DMS79 (cell line): ENCODE measurements at regions not wholly inside any gene's neighbourhood (a gene's known extent, or its start where the extent isn't known, plus 50 kb on each side); places are given as distances from the start of the nearest gene placed in this dataset.

ENCODE experiments used
- DNase-seq: peaks from one replicate; lab custom pipeline; 2025; lab: John Stamatoyannopoulos, UW

DNA sequence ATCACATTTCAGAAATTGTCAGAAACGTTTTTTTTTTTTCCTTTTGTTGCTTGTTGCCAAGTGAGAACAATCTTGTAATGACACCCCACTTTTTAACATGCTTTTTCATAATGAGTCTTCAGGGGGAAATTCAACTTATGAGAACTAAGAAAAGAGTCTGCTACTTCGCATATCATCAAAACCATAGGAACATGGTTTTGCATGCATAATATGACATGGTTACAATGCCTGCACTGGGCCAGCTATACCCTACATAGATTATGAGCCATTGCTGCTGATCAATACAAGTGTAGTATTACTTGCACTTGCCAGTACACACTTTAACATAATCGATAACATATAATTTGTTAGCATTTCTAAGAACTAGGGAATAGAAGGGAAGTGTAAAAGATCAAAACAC, 191.0 kb upstream of the NBEA start:
- no peak for DNase-seq

DNA sequence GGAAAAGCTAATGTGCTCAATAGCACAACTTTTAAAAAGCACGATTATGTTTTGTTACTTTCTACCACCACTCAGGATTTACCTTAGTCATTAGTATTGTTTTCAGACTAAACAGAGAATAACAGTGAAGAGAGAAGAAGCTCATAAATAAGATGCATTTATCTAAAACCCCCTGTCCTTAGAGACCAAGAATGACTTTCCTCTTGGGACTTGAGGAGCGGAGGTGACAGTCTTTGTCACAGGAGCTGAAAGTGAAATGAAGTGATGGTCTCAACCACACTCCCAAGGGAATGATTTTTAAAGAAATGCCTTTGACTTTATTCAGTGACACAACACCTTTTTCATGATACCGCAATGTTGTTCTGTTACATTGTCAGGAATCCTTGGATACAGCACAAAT, 190.6 kb upstream of the NBEA start:
- no peak for DNase-seq

DNA sequence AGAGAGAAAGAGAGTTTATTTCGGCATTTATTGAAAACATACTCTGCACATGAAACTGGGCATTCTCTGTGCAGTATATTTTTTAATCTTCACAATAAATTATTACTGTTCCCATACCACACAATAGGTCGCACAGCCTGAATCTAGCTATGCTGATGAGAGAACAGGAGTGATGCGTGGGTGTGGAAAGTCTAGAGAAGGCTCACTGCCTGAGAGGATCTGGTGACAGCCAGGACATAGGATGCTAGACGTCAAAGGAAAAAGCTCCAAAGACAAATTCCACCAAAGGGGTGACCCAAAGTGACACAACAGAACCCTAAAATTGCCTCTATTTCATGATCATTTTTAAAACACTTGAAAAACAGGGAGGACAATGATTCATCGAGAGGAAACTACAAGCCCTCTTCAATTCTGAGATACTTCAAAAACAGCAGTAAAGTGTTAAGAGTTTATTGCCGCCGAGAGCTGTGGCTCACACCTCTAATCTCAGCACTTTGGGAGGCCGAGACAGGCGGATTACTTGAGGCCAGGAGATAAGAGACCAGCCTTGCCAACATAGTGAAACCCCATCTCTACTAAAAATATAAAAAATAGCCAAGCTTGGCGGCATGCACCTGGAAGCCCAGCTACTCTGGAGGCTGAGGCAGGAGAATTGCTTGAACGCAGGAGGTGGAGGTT, 189.6 kb upstream of the NBEA start:
- no peak for DNase-seq

DNA sequence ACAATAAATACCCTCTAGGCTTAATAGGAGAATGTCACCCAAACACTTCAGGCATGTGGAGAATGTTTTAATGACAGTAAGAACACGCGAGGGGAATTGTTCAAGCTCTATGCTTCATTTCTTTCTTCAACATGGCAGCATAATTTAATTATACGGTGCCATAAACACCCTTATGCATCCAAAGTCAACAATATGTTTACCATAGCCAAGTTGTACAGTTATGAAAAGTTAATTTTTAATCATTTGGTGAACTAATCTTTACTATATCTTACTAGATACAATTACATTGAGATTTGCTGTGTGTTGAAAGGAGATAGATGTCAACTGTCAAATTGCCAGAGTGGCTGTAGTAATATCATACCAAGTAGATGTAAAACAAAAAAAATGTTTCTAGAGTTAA, 185.9 kb upstream of the NBEA start:
- DNase-seq = no peak

DNA sequence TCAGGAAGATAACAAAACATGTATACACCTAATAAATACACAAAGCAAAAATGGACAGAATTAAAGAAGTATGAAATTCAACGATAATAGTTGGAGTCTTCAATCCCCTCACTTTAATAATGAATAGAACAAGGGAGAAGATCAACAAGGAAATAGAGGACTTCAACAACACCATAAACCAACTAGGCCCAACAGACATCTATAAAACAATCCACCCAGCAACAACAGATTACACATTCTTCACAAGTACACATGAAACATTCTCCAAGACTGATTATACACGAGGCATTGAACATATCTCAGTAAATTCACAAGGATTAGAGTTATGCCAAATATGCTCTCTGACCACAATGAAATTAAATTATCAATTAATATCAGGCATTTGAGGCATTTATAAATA, 185.5 kb upstream of the NBEA start:
- DNase-seq = no peak

DNA sequence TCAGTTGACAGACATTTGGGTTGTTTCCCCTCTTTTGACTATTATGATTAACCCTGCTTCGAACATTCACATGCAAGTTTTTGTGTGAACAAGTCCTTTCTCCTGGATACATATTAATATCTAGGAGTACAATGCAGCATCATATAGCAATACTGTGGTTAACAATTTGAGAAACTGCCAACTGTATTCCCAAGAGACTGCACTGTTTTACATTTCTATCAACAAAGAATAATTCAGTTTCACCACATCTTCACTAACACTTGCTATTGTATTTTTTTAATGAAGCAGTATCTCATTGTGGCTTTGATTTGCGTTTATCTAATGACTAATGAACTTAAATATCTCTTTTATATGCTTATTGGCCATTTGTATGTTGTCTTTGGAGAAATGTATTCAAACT, 184.6 kb upstream of the NBEA start:
- DNase-seq = no peak

DNA sequence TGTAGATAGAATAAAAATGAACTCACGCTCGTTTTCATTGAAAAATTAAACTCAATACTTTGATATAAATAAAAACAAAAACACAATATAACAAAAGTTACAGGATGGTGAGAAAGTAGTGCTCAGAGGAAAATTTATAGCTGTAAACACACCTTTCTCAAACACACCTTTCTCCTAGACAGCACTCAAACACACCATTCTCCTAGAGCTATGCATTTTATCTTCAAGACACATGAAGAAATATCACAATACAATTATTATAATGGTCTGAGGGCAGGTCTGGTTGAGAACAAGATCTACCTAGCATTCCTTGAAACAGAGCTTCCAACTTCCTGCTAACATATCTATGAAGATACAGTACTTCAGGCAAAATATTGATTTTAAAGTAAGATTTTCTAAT, 183.4 kb upstream of the NBEA start:
- no peak for DNase-seq

DNA sequence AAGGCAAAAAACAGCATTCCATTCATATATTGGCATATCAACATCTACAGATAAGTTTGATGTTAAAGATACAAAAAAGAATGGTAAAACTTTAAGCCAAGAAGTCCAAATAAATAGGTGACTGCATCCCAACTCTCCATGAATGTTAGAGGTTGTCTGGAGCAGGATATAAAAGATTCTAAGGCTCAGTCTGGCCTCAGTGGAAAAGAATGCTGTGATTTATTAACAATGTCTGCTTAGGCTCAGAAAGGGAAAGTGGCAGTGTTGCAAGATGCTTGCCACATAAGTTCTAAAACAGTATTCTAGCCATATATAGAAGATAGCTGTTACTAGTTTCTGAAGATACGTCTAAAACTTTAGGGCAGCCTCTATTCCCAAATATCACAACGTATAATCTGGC, 179.8 kb upstream of the NBEA start:
- no peak for DNase-seq

DNA sequence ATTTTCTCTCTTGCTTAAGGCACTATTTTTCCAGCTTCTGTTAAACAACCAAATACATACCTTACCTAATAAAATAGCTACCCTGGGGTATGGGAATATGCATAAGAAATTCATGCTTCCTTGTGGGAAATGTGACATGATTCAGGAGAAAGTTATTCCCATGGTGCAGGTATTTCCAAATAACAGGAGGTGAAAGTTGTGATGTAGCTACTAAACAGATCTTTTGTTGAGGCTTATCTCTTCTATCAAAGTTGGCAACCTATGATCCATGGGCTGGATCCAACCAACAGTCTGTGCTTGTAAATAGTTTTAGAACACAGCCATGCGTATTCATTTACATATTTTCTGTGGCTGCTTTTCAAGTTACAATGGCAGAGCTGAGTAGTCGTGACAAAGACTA, 177.8 kb upstream of the NBEA start:
- no peak for DNase-seq

DNA sequence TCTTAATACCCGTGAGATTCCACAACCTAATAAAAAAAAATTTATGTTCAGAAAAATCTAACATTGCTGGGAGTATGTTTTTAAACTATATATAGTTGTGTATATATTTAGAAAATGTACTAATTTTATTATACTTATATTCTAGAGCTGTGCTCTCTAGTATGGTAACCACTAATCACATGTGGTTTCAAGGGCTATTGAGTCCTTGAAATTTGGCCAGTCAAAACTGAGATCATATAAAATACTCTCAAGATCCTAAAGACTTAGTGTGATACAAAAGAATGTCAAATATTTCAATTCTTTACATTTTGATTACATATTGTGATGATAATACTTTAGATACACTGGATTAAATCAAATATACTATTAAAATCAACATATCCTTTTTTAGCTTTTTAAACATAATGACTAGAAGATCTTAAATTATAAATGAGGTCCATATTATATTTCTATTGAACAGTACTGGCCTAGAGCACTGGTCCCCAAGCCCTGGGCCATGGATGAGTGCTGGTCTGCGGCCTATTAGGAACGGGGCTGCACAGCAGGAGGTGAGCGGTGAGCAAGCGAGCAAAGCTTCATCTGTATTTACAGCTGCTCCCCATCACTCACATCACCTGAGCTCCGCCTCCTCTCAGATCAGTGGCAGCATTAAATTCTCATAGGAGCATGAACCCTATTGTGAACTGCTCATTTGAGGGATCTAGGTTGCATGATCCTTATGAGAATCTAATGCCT, 176.5 kb upstream of the NBEA start:
- no peak for DNase-seq

DNA sequence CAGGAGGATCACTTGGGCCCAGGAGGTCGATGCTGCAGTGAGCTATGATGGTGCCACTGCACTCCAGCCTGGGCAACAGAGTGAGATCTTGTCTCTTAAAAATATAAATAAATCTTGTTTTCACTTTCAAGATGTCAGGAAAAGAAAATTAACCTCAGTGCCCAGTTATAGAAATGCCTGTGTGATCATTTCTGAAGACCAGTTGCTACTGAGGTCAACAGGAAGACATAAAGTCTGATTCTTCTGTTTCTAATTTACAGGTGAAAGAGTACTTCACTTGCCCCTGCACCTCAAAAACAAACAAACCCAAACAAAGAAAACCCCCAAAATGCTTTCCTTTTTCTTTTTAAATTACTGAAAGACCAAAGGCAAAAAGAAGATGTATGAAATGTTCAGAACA, 174.3 kb upstream of the NBEA start:
- DNase-seq = no peak

DNA sequence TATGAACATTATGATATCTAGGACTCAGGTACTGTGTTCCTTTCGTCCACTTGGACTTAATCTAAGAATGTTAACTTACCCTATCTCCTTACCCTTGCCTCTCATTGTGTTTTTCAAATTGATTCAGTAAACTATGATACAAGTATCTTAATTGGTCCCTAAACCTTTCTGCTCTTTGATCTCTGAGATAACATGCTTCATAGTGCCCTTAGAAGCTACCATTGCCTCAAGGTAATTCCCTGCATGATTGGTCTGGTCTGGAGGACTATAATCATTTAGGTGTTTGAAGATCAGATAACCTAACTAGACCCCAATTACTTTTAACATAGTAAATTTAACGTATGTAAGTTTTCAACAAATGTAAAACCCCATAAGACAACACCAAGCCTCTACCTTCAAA, 169.9 kb upstream of the NBEA start:
- DNase-seq = no peak

DNA sequence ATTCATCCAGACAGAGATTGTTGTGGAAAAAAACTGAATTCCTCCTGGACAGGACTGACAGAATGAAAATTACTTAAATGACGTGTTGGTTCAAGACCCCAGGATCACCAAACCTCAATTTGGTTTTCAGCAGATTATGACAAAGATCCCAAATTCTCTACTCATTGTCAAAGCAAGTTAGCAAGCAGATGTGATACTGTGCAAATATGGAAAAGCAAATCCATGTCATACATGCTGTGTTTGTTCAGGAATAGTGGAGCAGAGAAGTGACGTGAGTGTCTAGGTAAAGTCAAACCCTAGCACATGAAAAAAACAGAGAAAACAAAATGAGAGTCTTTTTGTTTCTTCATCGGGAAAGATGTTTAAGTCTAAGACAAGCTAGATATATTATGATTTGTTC, 169.2 kb upstream of the NBEA start:
- no peak for DNase-seq

DNA sequence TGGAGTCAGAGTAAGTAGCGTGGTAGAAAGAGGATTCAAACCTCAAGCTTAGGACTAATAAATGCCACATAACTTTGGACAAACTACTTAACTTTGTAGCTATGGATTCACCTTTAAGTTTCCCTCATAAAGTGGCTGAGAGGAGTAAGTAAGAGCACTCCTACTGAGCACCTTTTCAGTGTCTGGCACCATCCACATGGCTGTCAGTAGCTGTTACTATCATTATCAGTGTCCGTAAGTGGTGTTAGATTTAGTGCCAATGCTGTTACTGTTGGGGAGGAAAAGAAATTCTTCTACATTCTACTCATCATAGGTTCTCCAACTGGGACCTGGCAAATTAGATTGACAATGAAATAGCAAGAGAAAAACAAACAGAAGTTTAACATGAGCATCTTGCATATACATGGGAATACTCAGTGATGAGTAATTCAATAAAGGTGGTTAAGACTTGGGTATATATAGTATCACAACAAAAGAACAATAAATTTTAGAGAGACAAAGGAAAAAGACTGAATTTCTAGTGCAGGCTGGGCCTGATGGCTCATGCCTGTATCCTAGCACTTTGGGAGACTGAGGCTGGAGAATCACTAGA, 165.6 kb upstream of the NBEA start:
- no peak for DNase-seq

DNA sequence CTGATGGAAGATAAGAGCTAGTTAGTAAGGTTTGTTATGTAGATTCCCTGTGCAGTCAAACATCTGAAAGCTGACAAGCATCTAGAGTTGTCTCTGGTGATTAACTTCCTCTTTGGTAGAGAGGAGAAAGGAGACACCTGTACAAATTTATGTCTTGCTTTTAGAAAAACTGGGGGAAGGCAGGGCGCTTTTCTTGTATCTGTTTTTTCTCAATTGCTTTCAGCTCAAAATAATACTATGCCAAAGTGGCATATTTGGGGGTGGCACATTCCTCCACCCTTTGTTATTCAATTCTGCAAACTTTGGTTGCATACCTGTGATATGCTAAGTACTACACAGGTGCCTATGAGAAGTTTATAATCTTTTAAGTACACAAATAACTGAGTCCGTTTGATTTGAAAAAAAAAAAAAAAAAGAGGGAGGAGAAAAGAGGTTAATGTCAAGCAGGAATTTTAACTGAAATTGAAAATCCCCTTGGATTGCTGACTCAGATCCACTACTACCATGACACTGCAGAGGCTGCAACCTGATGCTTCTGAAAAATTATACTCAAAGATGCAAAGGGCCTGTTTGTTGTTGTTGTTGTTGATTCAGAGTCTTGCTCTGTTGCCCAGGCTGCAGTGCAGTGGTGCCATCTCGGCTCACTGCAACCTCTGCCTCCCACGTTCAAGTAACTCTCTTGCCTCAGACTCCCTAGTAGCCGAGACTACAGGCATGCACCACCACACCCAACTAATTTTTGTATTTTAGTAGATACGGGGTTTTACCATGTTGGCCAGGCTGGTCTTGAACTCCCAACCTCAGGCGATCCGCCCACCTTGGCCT, 164.8 kb upstream of the NBEA start:
- no peak for DNase-seq

DNA sequence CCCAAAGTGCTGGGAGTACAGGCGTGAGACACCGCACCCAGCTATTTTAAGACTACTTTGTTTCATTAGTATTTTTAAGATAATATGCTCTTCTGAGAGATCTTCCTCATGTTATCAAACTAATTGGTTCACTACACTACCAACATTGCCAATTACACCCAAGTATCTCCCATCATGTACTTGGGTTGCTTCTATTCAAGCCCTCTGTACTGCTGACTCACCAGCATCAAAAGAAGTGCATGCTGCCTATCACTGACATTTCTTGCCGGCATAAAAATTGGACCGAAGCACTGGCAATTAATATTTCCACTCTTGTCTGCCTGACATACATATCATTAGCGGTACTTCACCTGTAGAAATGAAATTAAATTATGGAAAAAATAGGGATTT, 164.2 kb upstream of the NBEA start:
- no peak for DNase-seq

DNA sequence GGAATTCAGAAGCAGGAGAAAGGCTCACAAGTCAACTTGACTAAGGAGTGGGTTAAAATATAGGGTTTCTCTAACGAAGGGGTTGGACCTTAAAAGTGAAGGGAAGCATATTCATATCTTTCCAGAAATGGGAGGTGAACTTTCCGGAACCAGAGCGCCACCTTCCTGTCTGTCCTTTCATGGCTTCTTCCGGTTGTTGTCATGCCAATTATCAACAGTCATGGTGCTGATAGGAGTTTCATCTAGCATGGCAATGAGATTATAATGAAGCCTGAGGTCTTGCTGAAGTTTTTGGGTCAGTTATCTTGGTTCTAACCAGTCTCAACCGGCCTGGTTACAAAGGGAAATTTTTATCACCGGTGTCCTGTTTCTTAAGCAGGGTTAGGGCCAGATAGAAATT, 162.9 kb upstream of the NBEA start:
- DNase-seq = no peak

DNA sequence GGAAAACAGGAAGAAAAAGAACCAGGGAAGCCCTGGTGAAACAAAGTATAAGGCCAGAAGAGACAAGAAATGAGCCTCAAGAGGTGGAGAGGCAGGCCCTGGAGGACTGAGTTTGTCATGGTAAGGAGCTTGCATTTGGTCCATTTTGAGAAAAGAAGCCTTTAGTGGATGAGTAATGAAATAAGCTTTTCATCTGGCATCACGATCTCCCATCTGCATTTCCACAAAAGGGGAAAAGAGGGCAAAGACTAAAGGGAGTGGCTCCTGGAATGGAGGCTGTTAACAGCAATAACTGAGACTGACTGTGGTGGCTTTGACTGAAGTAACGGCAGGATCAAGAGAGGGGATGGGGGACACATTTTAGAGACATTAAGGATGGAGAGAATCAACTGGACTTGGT, 148.8 kb upstream of the NBEA start:
- no peak for DNase-seq

DNA sequence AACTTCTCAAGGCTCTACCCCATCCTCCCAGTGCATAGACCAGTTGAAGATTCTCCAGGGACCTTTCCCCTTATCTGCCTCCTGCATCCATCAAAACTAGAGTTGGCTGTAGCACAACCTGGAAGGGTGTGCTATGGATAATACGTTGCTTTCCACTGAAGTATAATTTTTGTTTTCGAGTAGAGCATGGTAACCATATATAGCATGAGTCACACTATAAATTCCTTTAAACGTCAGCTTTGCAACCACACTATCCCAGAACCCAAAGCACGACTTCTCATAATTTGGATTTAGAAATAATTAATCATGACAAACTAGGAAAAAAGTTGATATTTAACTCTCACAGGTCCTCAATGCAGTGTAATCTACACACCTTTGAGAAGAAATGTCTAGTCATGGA, 138.3 kb upstream of the NBEA start:
- no peak for DNase-seq

DNA sequence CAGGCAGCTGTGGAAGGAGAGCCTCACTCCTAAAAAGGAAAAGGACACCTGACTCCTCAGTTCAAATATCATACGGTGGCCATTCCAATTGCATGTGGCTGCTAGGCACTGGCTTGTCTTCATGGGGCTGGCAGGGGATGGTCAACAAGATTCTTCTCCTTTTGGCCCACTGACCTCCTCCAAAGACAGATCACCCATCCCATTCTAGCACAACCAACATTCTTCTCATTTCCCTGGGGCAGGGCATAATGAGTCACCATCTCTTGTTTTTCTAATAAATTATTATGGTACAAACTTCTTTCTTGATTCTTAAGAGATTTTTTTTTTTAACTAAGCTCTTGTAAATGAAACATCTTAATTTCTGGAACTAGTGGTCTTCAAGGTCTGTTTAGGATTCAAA, 136.7 kb upstream of the NBEA start:
- no peak for DNase-seq

DNA sequence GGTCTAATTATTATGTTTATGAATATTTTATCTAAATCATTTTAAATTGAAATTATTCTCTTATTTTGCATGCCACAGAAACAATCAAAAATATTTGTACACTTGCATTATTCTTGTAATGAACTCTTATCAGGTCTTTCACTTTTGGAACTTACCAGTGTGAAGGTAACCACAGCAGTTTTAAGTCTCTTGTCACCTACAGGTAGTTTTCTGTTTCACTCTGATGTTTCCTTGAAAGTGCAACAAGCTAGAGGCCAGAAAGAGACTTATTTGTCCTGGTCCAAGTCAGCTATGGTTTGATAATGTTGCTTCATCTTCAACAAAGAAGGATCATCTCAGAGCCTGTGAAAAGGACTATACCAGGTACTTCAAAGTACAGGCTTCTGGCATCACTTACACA, 133.4 kb upstream of the NBEA start:
- no peak for DNase-seq

DNA sequence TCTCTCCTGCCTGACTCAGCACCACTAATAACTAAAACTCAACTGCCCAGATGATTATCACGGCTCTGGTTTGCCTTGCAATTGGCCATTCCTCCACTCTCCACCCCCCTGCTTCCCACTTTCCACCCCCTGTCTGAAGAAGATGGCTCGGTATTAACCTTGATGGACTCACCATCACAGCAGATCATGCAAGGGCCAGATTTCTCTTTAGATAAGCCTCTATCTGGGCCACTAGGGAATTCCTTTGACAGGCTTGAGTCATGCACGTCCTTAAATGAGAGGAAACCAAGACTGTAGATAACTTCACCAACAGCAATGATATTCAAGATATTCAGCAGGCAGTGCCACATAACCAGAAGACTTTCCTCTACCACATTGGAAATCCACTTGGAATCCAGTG, 131.1 kb upstream of the NBEA start:
- DNase-seq = no peak

DNA sequence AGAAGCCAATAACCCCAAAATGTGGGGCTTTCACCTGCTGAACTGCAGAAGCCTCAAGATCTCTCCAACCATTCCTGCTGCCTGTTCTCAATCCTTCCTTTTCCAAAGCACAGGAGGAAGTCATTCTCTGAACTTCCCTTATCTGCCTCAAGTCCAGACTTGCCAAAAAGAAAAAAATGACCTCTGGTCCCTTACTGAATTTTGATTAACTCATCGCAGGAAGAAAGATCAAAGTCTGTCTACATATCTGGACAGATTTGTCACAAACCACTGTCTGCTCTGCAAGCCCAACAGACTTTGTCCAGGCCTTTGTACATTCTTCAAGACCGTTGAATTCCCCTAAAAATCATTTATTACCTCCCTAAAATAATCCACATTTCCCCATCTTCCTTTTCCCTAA, 126.5 kb upstream of the NBEA start:
- DNase-seq = no peak
